ENCODE measurements at regions not wholly inside any gene's neighbourhood (a gene's known extent, or its start where the extent isn't known, plus 50 kb on each side); places are given as distances from the start of the nearest gene placed in this dataset.

DNA sequence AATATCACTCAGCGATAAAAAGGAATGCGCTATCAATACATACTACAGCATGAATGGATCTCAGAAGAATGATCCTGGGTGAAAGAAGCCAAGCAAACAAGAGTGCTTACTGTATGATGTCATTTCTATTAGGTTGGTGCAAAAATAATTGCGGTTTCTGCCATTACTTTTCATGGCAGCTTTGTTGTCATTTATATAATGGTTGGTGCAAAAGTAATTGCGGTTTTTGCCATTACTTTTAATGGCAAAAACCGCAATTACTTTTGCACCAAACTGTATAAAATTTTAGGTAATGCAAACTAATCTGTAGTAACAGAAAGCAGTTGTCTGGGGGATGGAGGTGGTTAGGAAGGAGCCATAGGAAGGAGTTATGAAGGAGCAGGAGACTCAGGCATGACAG, 318.3 kb upstream of the ZMIZ1 start:
- no peak for DNase-seq

DNA sequence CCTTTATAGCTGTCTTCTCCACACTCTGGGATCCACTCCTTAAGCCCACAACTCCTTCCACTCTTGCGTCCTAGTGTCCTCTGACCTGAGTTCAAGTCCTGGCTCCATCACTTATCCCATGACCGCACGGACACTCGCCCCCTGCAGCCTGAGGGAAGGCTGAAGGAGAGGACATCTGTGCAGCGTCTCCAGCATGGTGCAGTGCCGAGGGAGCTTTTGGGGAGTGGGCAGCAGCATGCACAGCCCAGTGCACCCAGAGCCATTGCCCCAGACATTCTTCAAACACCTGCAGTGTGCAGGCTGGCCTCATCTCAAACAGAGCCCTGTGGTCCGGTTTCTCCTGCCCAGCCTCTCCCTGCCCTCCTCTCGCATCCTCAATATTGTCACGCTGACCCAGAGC, 317.1 kb upstream of the ZMIZ1 start:
- DNase-seq = no peak

DNA sequence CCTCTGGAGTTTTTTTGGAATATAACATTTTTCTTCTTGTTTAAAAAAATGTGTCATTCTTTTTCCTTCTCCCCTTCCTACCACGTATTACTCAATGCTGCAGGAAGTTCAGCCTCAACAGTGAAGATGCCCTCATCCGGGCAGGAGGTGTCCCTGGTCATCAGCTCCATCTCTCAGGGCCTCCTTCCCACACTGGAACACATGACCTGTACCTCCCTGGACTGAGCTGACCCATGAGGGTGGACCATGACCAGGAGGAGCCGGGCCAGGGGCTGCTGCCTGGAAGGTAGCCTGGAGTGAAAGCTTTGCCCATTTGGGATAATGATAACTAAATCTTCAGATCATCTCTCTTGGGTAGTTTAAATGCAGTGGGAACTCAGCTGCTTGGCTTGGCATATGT, 316.5 kb upstream of the ZMIZ1 start:
- no peak for DNase-seq

DNA sequence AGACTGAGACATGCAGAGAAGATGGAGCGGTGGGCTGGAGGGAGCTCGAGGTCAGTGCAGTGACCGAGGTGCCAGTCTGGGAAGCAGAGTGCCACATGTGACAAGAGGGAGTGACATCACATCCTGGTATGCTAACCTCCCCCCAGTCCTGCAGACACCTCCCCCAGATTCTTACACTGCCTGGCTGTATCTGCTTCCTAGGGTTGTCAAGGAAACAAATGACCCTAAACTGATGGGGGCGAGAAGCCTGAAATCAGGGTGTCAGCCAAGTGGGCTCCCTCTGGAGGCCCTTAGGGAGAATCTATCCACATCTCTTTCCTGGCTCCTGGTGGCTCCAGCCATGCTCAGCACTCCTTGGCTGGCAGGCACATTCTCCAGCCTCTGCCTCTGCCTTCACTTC, 316.1 kb upstream of the ZMIZ1 start:
- DNase-seq = no peak

DNA sequence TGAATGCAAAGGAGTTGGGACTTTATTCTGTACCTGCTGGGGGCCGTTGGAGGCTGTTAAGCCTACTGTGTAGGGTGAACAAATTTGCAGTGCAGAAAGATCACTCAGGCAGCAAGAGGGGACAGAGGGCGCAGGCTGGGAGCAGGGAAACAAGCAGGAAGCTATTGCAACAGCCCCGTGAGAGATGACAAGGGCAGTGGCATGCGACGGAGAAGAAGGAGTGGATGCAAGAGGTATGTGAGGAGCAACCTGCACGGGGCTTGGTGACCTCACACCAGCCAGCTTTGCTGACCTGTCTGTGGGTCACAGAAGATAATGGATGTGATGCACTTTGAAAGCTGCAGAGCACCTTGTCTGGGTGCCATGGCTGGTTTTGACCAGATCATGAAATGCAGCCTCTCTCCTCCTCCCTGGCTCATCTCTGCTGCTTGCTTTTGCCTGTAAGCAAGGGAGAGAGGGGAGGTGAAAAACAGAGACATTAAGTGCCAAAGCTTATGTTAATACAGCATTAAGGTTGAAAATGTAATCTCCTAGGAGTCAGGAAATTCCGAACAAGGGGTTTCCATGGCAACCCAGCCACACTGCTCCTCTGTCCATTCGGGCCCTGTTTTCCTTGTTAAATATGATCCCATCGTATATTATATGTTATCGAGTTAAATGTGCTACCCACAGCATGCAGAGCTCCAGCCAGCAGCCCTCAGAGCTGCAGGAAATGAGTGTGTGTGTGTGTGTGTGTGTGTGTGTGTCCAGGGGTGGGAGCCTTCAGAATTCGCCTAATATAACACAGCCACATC, 314.3 kb upstream of the ZMIZ1 start:
- DNase-seq = no peak

DNA sequence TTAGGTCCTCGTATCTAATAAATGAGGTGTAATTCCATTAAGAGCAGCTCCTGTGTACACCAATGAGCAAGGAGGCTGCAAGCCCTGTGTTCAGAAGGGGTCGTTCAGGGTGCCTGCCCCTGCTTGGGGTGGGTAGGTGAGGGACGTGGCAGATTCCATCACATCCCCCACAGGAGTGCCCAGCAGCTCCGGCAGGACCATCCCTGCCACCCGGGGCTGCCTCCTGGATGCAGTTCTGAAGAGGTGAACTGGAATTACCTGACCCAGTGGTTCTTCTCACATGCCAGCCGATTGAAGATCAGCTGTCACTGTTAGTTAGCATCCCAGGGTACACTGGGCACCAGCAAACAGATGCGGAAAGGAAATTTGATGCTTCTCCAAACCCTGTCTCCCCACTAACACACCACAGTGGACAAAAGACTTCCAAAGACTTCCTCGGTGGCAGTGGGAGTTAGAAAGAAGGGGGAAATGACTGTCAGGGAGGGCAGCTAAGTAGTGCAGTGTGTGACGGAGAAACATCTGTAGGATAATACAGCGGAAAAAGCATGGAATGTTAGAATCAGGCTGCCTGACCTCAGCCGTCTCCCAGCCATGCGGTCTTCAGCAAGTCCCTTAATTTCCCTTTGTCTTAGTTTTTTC, 313.6 kb upstream of the ZMIZ1 start:
- no peak for DNase-seq

DNA sequence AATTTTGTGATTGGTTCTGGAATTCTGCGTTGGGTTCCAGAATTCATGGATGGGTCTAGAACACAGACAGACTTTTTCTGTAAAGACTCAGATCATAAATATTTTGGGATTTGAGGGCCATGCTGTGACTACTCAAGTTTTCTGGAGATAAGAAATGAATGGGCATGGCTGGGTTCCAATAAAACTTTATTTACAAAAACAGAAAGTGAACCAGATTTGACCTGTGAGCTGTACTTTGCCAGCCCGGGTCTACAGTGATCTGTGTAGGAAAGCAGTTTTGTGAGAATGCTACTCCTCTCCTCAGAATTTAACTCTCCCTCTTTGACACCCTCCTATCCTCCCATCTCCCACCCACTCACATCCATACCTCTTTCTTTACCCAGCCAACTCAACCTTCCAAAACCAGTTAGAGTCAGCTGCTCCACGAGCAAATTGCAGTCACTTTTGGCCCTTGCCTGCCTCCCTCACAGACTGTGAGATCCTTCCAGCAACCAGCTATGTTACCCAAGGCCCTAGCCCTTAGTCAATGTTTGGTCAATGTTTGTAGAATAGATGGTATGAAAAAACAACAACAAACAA, 312.8 kb upstream of the ZMIZ1 start:
- DNase-seq = no peak

DNA sequence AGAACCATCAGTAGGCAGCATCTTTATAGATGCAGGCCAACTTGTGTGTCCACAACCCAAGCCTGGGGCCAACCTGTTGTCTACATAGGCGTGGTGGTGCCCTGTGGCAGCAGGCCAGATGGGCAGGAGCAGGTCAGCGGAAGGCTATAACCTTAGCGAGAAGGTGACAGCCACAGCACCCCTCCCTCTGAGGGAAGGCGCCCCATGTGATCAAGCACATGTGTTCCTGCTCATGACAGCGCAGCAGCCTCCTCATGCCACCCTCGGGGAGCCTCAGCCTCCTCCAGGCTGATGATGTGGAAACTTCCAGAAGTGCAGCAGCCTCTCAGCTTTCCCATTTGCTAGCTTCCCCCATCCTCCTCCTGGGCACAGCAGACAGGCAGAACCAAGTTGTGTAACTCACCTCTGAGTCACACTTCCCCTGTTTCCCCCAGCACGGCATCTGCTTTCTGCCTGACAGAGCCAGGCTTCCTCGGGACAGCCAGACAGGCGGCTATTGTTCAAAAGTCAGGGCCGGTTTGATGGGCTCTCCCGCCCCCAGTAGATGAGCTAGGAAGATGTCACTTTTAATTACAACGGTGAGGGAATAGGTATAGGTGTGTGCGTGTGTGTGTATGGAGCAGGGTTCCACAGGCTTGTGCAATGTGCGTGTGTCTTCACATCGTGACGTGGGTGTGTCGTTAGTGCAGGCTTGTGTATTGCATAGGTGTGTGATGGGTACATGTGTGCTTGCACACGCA, 312.0 kb upstream of the ZMIZ1 start:
- peak; percentile 26 to 84 for DNase-seq

DNA sequence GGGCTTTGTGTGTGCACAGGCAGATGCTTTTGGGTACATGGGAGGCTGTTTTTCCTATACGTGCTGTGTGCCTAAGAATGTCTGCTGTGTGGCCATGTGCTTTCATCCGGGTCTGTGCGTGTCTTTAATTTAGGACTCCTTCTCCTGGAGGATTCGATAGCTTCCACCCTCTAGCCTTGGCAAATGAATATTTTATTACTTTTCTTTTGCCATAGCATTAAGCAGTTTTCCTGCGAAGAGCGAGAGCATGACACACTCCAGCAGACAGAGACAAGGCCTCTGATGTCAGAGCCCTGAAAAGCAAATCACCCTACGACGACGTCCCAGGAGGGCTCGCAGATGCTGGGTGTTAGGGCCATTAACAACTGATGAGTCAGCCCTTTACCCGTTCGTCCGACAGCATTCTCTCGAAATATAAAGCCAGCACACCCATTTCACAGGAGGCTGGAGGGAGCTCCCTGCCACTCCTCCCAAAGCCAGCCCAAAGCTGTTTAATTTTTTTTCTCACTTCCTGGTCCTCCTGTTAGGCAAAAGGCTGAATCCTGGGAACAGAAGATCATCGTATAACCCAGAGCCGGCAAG, 311.3 kb upstream of the ZMIZ1 start:
- no peak for DNase-seq

DNA sequence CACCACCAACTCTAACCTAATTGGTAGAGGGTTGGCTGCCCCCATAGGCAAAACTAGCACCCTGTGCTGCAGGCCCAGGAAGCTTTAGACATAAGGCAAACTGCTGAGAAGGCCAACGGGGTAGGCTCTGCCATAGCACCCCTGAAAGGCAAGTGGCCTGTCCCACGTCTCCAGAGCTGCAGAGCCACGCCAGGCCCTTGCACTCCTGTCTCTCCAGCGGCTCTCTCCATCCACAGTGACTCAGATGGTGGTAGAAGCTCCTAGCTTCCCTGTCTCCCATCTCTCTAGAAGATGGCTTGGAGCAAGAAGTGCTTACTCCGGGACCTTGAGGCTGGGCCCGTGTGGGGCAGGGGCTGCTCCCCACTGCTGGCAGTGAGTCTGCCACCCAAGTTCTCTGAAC, 310.6 kb upstream of the ZMIZ1 start:
- no peak for DNase-seq

DNA sequence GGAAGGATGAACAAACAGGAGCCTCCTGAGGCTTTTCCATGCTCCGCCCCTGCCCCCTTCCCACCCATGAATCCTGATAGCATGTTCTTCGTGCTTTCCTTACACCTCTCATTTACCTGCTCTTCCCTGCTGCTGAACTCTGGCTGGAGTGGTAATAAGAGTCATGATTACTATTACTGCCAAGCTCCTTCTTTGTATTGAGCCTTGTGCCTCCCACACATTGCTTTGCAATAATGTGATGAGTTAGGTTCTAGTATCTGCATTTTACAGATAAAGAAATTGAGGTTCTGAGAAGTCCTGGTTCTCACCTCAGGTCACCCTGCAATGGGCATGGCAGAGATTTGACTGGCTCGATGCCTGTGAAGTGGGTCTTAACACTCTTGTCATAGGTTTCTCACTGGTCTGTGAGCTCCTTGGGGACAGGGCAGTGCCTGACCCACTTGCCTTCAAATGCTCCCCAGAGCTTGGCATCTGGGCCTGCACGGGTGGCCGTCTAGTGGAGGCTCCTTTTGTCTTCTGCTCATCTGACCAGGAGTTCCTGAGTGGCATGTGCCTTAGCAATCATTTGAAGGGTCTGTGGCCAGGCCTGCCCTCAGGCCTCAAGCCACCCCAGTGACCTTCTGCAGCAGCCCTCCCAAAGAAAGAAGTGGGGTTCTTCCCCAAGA, 309.2 kb upstream of the ZMIZ1 start:
- no peak for DNase-seq

DNA sequence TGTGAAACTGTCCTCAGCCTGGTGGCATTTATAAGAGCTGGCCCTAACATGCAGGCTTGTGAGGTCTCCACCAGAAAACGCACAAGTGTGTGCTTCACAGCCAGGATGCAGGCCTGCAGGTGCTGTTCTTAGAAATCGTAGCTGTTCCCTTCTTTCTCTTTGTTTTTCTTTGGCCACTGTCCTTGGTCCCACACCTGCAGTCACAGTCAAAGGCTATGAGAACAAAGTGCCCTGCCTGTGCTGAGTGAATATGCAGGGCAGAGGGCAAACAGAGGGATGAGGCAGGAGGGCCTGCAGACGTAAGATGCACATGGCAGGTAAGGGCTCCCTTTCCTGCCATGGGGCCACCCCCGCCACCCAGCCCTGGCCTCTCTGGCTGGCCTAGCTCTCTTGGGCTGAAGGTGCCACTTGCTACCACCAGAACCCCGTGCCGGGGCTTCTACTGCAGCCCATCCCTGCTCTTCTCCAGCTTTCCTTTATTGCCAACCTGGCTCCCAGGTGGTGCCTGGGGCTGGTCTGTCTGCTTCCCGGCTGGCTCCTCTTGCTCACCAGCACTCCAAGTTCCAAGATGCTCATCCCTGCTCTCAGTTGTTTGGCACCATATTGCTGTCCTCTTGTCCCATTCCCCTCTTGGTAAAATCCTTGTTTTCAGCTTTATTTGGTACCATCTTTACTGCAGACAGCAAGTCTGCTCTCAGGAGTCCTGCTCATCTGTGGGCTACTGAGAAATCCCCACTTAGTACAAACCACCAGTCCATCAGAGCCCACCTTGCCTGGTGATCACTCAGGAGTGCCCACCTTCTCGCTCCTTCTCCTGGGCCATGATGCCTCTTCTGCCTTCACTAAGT, 308.1 kb upstream of the ZMIZ1 start:
- DNase-seq = no peak

DNA sequence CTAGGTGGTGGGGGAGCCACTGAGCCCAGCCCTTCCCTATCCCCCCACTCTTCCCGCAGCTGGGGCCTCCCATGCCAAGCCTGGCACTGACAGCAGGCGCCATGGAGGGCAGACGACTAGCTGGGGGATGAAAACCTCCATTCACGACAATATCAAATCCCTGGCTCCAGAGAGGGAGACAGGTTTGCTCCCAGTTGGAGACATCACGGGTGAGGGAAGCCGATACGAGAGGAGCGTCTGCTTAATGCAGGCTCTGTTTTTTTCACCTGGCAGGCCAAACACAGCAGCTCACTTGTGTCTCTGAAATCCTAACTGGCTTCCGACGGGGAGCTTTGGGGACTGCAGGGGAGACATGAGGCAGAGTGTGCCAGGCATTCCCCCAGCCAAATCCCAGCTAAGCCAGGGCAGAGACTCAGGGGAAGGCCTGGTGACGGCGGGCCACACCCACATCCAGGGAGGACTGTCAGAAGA, 307.4 kb upstream of the ZMIZ1 start:
- no peak for DNase-seq

DNA sequence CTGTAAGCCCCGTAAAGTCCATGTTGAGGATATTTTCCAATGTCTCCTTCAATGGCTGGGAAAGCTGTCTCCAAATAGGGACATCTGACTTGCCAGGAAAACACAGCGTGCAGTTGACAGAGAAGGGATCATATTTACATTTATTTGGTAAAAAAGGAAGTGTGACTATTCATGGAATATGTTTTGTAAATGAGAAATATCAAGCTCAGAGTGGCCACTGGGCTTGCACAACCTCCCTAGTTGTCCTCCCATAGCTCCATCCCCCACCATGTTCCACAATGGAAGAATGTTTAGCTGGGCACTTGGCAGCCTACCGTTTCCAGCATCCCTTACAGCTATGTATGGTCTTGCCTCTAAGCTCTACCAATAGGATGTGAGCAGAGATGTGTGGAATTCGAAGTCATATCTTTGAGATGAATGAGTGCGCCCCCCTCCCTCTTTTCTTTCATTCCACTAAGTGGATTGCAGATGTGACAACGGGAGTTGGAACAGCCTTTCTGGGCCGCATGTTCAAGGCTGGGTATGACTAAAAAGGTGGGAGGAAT, 306.6 kb upstream of the ZMIZ1 start:
- DNase-seq = no peak

DNA sequence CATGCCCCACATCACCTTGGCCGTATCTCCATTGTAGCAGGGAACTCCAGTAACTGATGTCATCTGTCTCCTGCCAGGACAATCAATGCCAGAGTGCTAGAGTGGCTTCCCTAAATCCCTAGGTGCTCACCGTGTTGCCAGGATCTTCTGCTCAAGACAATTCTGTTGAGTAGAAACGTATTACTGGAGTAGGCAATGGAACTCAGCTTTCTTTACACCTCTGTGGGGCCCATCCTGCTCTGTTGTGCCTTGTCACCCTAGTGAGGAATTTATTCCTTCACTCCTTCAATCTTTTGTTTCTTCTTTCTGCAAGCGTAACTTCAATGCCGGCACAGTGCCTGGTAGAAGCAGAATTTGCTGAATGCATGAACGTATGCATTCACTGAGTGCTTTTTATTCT, 305.5 kb upstream of the ZMIZ1 start:
- DNase-seq = no peak

DNA sequence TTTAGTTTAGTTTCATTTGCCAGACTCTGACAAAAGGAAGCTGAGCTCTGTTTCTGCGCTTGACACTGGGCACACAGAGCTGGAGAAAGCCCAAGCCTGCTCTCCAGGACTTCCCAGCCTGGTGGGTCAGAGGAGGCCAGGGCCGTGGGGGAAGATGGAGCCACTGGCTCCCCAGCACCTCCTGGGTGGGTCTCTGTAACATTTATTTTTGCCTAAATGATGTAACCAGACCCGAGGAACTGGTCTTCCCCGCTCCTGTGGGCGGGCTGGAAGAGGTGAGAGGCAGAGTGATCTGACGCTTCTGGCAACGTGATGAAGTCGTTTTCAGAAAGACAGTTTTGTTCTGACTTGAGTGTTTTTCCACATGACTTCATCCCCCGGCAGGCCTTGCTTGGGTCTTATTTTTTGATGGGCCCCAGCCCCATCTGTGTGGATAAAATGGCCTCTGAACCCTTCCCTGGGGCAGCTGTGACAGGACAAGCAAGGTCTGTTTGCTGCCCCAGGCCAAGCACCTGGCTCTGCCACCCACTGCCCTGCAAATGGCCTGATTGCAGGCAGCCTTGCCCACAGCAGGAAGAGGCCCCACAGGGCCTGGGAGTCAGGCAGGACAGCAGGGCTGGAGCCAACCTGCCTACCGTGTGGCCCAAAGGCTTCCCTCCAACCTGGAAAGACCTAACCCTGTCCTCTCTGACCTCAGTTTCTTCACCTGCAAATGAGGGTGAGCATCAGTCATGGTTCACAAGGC, 304.9 kb upstream of the ZMIZ1 start:
- DNase-seq = no peak

DNA sequence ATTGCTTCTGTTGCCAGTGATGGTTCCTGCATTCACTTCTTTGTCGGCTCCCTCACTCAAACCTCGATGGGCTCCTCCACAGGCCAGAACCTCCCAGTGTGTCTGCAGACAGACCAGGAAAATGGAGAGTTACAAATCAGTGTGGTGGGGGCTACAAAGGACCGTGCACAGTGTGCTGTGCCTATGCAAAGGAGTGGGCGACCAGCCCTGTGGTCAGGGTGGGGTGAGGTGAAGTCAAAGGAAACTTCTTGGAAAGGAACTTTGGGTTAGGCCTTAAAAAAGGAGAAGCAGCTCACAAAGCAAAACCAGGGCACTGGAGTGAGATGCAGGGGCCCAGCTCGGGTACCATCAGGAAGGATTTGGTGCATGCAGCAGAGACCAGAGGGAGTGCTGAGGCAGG, 304.3 kb upstream of the ZMIZ1 start:
- no peak for DNase-seq

DNA sequence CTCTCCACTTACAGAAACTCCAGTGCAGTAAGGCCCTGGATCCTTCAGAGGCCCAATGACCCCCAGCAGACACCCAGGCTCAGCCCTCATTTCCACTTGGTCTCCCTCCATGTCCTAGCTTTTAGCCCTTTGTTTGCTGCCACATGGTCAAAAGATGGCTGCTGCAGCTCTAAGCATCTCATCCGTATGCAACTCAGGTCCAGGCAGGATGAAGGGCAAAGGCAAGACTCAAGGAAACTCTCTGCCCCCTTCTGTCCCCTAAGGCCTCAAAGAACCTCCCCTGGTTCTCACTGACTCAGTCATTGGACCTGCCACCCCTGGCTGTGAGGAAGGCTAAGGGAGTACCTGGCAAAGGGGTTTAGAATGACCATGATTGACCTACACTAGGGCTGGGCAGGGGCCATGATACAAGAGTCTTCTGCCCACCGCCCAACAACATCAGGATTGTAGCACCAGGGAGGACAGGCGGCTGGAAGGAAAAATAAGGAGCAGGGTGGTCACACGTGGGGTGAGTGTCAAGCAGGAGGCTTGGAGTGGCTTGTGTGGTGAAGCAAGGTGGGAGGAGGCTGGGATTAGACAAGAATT, 303.8 kb upstream of the ZMIZ1 start:
- DNase-seq = no peak

DNA sequence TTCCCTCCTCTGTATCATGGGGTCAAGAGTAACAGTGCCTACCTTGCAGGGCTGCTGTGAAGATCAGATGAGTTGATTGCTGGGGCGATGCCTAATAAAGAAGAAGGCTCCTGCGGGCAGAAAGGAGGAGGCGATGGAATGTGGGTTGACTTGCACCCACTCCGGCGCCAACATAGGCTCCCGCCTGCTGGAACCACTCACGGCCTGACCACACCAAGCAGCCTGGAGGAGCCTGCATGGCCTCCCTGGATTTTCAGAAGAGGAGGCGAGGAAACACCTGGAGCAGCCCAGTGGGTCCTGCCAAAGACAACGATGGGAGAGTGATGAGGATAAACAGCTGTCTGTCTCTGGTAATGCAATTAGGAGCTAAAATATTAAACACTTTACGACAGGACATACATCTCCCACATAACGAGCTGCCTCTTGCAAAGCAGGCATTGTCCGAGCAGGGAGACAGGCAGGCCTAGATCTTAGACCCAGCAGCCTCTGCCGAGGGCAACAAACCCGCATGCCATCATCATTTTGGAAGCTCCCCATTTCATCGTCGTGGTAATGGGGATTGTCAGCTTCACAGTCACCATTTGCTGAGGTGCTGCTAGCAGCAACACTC, 302.9 kb upstream of the ZMIZ1 start:
- DNase-seq = no peak

DNA sequence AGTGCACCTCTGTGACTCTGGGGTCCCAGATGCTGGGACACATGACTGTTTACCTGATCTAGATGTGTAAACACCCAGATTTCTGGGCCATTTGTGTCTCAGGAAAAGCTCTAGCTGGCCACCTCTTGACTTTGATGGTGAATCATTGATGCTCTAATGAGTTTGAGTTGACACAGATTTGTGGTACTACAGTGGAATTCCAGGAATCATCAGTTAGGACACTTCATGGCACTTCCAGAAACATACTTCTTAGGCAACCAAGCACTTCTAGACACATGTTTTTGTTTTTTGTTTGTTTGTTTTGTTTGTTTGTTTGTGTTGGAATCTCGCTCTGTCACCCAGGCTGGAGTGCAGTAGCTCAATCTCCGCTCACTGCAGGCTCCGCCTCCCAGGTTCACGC, 302.2 kb upstream of the ZMIZ1 start:
- no peak for DNase-seq
